Brain microvascular endothelial cell (primary cell): ENCODE measurements at regions not wholly inside any gene's neighbourhood (a gene's known extent, or its start where the extent isn't known, plus 50 kb on each side); places are given as distances from the start of the nearest gene placed in this dataset.

ENCODE experiments used
- DNase-seq: peaks from one replicate; pipeline ENCODE4 v3.0.0-alpha.2; 2020
- H3K27ac ChIP-seq: fragments of 250-450 bp; sonication (Bioruptor Pico); 2 replicates; pipeline ENCODE4 v1.5.1; 2020; ENCODE audit warnings: mild to moderate bottlenecking, moderate library complexity
- H3K27me3 ChIP-seq: fragments of 250-450 bp; sonication (Bioruptor Pico); replicated peaks from 2 replicates; pipeline ENCODE4 v1.5.1; 2020; ENCODE audit warnings: mild to moderate bottlenecking
- H3K36me3 ChIP-seq: fragments of 250-450 bp; sonication (Bioruptor Pico); replicated peaks from 2 replicates; pipeline ENCODE4 v1.5.1; 2020; ENCODE audit warnings: mild to moderate bottlenecking
- H3K4me3 ChIP-seq: 2 replicates; pipeline ENCODE4 v1.5.1; 2011; ENCODE audit warnings: low read depth, mild to moderate bottlenecking, control low read depth, low read length, moderate library complexity
- CTCF ChIP-seq: IDR thresholded peaks from 2 replicates; pipeline ENCODE4 v1.5.1; 2011; ENCODE audit warnings: low read depth, mild to moderate bottlenecking, moderate library complexity, low read length, control low read depth, inconsistent platforms; ENCODE audit errors: missing control alignments
- in situ Hi-C: cut with HindIII; loops from 2 replicates; pipeline ENCODE4 v1.10.0; 2017; ENCODE audit warnings: low sequenced_read_pairs, low pct_ligation_motif_present

GRCh38 chr3:177567833-177568232 lies 370.6 kb upstream of the TBL1XR1 start:
- in situ Hi-C loops, result no loop called here
- no peak for DNase-seq

GRCh38 chr3:177569193-177569592 lies 371.9 kb upstream of the TBL1XR1 start:
- Histone ChIP-seq H3K27me3 (no peaks in the 10 kb centered on the region), H3K4me3 (no peak overlapping the region), H3K36me3 (no peaks in the 10 kb centered on the region), H3K27ac (no peak overlapping the region)
- DNase-seq, result no peak
- TF ChIP-seq CTCF, result no peak
- in situ Hi-C loops, result no loop called here

More at GRCh38 chr3:177567833-177568232, 370.6 kb upstream of the TBL1XR1 start:
- Histone ChIP-seq H3K36me3 (no peaks in the 10 kb centered on the region), H3K27me3 (no peaks in the 10 kb centered on the region), H3K27ac (no peak overlapping the region), H3K4me3 (no peak overlapping the region)
- TF ChIP-seq CTCF, result no peak

DNA sequence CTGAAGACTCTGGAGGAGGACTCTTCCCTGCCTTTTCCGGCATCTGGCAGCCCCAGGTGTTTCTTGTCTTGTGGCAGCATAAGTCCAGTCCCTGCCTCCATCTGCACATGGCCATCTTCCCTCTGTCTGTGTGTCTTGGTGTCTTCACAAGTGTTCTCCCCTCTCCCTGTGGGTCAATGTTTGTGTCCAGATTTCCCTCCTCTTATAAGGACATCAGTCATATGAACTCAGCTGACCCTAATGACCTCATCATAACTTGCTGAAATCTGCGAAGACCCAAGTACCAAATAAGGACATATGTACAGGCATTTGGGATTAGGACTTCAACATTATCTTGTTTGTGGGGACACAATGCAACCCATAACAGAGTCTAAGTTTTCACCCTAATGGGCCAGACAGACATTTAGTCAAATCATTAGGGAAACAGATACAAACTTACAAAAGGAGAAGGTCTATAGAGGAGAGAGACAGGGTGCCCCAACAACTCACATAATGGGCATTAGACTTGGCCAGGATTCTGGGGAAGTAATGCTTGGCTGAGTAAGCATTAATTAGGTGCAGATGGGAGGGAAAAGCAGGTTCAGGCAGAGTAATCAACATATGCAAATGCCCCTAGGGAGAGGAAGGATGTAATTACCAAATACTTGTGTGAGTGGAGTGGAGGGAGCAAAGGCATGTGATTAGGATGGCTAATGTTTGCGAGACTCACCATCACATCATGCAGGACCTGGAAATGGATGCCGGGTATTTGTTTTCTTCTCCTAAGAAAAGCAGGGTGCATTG lies 372.8 kb upstream of the TBL1XR1 start:
- no peak for DNase-seq
- H3K27ac ChIP-seq, result no peak overlapping the region
- in situ Hi-C loops, result no loop called here

DNA sequence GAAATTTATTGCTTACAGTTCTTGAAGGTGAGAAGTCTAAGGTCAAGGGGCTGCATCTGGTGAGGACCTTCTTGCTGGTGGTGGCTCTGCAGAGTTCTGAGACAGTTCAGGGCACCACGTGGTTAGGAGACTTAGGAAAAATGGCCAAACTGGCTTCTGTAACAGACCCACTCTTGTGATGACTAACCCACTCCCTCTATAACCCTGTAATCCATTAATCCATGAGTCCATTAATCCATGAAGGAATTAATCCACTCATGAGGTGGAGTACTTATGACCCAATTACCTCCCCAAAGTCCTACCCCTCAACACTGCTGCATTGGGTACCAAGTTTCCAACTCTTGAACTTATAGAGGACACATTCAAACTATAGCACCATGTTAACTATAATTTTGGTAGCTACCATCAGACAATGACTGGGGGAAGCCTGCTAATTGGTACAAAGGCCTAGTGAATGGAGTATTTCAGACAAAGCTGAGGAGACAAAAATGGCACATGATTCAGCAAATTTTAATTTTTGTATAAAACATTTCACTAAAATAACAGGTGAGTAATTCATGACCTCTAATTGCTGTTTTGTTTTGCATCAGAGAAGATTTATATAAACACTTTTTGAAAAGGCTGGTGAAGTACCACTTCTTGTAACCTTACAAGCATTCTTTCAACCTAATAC lies 374.1 kb upstream of the TBL1XR1 start:
- Histone ChIP-seq H3K27ac (no peak overlapping the region), H3K36me3 (no peaks in the 10 kb centered on the region), H3K27me3 (no peaks in the 10 kb centered on the region), H3K4me3 (no peak overlapping the region)
- DNase-seq, result no peak
- TF ChIP-seq CTCF, result no peak
- in situ Hi-C loops, result no loop called here

More for the DNA sequence above, 372.8 kb upstream of the TBL1XR1 start:
- TF ChIP-seq CTCF, result no peak
- H3K4me3 ChIP-seq, result no peak overlapping the region
- no peaks in the 10 kb centered on the region for H3K27me3 ChIP-seq
- no peaks in the 10 kb centered on the region for H3K36me3 ChIP-seq

GRCh38 chr3:177571944-177572315 lies 374.6 kb upstream of the TBL1XR1 start:
- H3K36me3 ChIP-seq, result no peaks in the 10 kb centered on the region
- in situ Hi-C loops, result no loop called here
- no peak for DNase-seq
- no peaks in the 10 kb centered on the region for H3K27me3 ChIP-seq
- no peak for TF ChIP-seq CTCF
- no peak overlapping the region for H3K4me3 ChIP-seq
- H3K27ac ChIP-seq, result no peak overlapping the region
